ENCODE measurements at regions not wholly inside any gene's neighbourhood (a gene's known extent, or its start where the extent isn't known, plus 50 kb on each side); places are given as distances from the start of the nearest gene placed in this dataset.

GRCh38 chr3:193087336-193087735 is 153.7 kb upstream of the PLAAT1 start:
- TF ChIP-seq EP300 (IDR thresholded peaks at IDR 0.05; ENCODE audit: borderline replicate concordance in 1 of 2, low read depth in 2 of 2, low read length in 2 of 2) (no peak), POLR2AphosphoS5 (IDR thresholded peaks at IDR 0.05; ENCODE audit: low read depth, low read length) (no peak), POLR2A (IDR thresholded peaks at IDR 0.05; ENCODE audit: control extremely low read depth in 1 of 2, low read depth in 2 of 2, low read length in 2 of 2) (no peak), EZH2 (IDR thresholded peaks at IDR 0.05; ENCODE audit: low read depth, low read length, severe bottlenecking) (no peak), CEBPB (IDR thresholded peaks at IDR 0.05; ENCODE audit: low read depth, low read length) (no peak), MAFK (IDR thresholded peaks at IDR 0.05; ENCODE audit: low read depth, low read length) (no peak), TBP (IDR thresholded peaks at IDR 0.05; ENCODE audit: low read depth, low read length) (no peak), RNF2 (IDR thresholded peaks at IDR 0.05; ENCODE audit: borderline replicate concordance, low read depth, low read length, missing control alignments, poor library complexity, severe bottlenecking) (no peak), RAD21 (IDR thresholded peaks at IDR 0.05 in 1 of 2, conservative IDR thresholded peaks at IDR 0.05 in 1 of 2; ENCODE audit: low read depth in 2 of 2, low read length in 2 of 2) (no peak), JUND (IDR thresholded peaks at IDR 0.05; ENCODE audit: low read length) (no peak), CREB1 (IDR thresholded peaks at IDR 0.05) (no peak), CBX5 (IDR thresholded peaks at IDR 0.05; ENCODE audit: low read depth, low read length) (no peak)
- TF ChIP-seq, protein P1, sequence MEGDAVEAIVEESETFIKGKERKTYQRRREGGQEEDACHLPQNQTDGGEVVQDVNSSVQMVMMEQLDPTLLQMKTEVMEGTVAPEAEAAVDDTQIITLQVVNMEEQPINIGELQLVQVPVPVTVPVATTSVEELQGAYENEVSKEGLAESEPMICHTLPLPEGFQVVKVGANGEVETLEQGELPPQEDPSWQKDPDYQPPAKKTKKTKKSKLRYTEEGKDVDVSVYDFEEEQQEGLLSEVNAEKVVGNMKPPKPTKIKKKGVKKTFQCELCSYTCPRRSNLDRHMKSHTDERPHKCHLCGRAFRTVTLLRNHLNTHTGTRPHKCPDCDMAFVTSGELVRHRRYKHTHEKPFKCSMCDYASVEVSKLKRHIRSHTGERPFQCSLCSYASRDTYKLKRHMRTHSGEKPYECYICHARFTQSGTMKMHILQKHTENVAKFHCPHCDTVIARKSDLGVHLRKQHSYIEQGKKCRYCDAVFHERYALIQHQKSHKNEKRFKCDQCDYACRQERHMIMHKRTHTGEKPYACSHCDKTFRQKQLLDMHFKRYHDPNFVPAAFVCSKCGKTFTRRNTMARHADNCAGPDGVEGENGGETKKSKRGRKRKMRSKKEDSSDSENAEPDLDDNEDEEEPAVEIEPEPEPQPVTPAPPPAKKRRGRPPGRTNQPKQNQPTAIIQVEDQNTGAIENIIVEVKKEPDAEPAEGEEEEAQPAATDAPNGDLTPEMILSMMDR (IDR thresholded peaks at IDR 0.05; ENCODE audit: control extremely low read depth in 1 of 3, insufficient read depth in 1 of 3, low read depth in 1 of 3, low read length in 3 of 3): no peak
- TF ChIP-seq, protein P2, sequence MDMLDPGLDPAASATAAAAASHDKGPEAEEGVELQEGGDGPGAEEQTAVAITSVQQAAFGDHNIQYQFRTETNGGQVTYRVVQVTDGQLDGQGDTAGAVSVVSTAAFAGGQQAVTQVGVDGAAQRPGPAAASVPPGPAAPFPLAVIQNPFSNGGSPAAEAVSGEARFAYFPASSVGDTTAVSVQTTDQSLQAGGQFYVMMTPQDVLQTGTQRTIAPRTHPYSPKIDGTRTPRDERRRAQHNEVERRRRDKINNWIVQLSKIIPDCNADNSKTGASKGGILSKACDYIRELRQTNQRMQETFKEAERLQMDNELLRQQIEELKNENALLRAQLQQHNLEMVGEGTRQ (IDR thresholded peaks at IDR 0.05; ENCODE audit: low read length): no peak
